MM.1S (cell line): ENCODE measurements at regions not wholly inside any gene's neighbourhood (a gene's known extent, or its start where the extent isn't known, plus 50 kb on each side); places are given as distances from the start of the nearest gene placed in this dataset.

Experiments used
- DNase-seq: peaks from one replicate; pipeline ENCODE4 v3.0.0-alpha.2; 2015
- H2AFZ ChIP-seq: fragments of 300-600 bp; sonication (generic); 2 replicates; pipeline ENCODE4 v1.6.0; 2016; ENCODE audit warnings: antibody characterized with exemption, low read length
- H3F3A ChIP-seq: fragments of 300-600 bp; sonication (generic); 2 replicates; pipeline ENCODE4 v1.6.1; 2016; ENCODE audit warnings: mild to moderate bottlenecking, antibody characterized with exemption, low read length, moderate library complexity, mixed read lengths; ENCODE audit not compliant: insufficient read depth
- H3K27ac ChIP-seq: fragments of 300-600 bp; sonication (generic); 2 replicates; pipeline ENCODE4 v1.5.1; 2016; ENCODE audit warnings: mild to moderate bottlenecking, low read length
- H3K27me3 ChIP-seq: fragments of 300-600 bp; sonication (generic); replicated peaks from 2 replicates; pipeline ENCODE4 v1.6.0; 2016; ENCODE audit warnings: low read length; ENCODE audit not compliant: insufficient read depth
- H3K36me3 ChIP-seq: fragments of 300-600 bp; sonication (generic); replicated peaks from 2 replicates; pipeline ENCODE4 v1.6.1; 2016; ENCODE audit warnings: mild to moderate bottlenecking, low read length, mixed read lengths; ENCODE audit not compliant: insufficient read depth
- H3K4me1 ChIP-seq: fragments of 300-600 bp; sonication (generic); 2 replicates; pipeline ENCODE4 v1.6.1; 2016; ENCODE audit warnings: low read length, mixed read lengths
- H3K4me2 ChIP-seq: fragments of 300-600 bp; sonication (generic); 2 replicates; pipeline ENCODE4 v1.6.0; 2016; ENCODE audit warnings: low read depth, low read length
- H3K4me3 ChIP-seq: fragments of 300-600 bp; sonication (generic); 2 replicates; pipeline ENCODE4 v1.5.1; 2016; ENCODE audit warnings: low read length, mixed read lengths
- H3K79me2 ChIP-seq: fragments of 300-600 bp; sonication (generic); 2 replicates; pipeline ENCODE4 v1.6.1; 2016; ENCODE audit warnings: mixed run types, low read length, mixed read lengths
- H3K9ac ChIP-seq: fragments of 300-600 bp; sonication (generic); 2 replicates; pipeline ENCODE4 v1.6.1; 2016; ENCODE audit warnings: low read length, mixed read lengths
- H3K9me2 ChIP-seq: fragments of 300-600 bp; sonication (generic); replicated peaks from 2 replicates; pipeline ENCODE4 v1.6.1; 2016; ENCODE audit warnings: mild to moderate bottlenecking, low read length, mixed read lengths; ENCODE audit not compliant: insufficient read depth
- H3K9me3 ChIP-seq: fragments of 300-600 bp; sonication (generic); replicated peaks from 2 replicates; pipeline ENCODE4 v1.6.1; 2016; ENCODE audit warnings: mild to moderate bottlenecking, low read length, mixed read lengths; ENCODE audit not compliant: insufficient read depth
- H4K20me1 ChIP-seq: fragments of 300-600 bp; sonication (generic); 2 replicates; pipeline ENCODE4 v1.6.1; 2016; ENCODE audit warnings: mild to moderate bottlenecking, low read length, moderate library complexity, mixed read lengths; ENCODE audit not compliant: insufficient read depth
- EZH2 ChIP-seq: fragments of 300-600 bp; sonication (generic); optimal IDR thresholded peaks from 2 replicates; pipeline ENCODE3; 2017; ENCODE audit warnings: low read depth, mild to moderate bottlenecking, antibody characterized with exemption, low read length, mixed read lengths
- EZH2phosphoT487 ChIP-seq: fragments of 300-600 bp; sonication (generic); IDR thresholded peaks from 2 replicates; pipeline ENCODE4 v1.6.1; 2018; ENCODE audit warnings: antibody characterized with exemption, low read length
- TF ChIP-seq, protein P1 (sequence below): fragments of 300-600 bp; sonication (generic); IDR thresholded peaks from 2 replicates; pipeline ENCODE4 v1.5.1; 2016; ENCODE audit warnings: antibody characterized with exemption, low read length, mixed read lengths

- 0 out of 2 replicates have a peak, but pooled peaks cover 6% of the 10 kb centered on the region for H3K4me1 ChIP-seq
- TF ChIP-seq EZH2phosphoT487 (no peak), EZH2 (no peak)
- TF ChIP-seq, protein P1, sequence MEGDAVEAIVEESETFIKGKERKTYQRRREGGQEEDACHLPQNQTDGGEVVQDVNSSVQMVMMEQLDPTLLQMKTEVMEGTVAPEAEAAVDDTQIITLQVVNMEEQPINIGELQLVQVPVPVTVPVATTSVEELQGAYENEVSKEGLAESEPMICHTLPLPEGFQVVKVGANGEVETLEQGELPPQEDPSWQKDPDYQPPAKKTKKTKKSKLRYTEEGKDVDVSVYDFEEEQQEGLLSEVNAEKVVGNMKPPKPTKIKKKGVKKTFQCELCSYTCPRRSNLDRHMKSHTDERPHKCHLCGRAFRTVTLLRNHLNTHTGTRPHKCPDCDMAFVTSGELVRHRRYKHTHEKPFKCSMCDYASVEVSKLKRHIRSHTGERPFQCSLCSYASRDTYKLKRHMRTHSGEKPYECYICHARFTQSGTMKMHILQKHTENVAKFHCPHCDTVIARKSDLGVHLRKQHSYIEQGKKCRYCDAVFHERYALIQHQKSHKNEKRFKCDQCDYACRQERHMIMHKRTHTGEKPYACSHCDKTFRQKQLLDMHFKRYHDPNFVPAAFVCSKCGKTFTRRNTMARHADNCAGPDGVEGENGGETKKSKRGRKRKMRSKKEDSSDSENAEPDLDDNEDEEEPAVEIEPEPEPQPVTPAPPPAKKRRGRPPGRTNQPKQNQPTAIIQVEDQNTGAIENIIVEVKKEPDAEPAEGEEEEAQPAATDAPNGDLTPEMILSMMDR: no peak
Measured at GRCh38 chr3:191961529-191961928, 500.6 kb downstream of the PYDC2 start.

DNA sequence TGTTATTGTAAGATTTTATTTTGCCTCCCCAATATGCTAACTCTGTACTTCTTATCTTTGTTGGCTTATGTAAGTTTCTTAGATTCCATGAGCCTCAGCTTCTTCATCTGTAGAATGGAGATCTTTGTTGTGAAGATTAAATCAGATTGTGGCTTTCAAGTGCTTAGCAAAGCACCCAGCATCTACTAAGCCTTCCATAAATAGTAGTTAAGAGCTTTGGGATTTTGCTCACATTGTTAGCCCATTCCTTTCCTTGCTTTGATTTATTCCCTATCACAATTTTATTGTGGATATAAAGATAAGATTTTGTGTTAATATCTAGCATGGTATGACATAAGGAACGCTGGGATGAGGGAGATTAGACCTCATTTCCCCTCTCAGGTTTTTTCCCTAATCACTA is 501.4 kb downstream of the PYDC2 start:
- H3K79me2 ChIP-seq: no peaks in the 10 kb centered on the region
- no peaks in the 10 kb centered on the region for H3K27me3 ChIP-seq
- H3K27ac ChIP-seq: no peak overlapping the region
- H3K36me3 ChIP-seq: no peaks in the 10 kb centered on the region
- H3K4me2 ChIP-seq: no peak overlapping the region
- no peak overlapping the region for H3K4me3 ChIP-seq
- H3K9me2 ChIP-seq: no peaks in the 10 kb centered on the region
- H3K9me3 ChIP-seq: no peaks in the 10 kb centered on the region
- TF ChIP-seq EZH2phosphoT487: no peak
- no peaks in the 10 kb centered on the region for H3F3A ChIP-seq
- no peak overlapping the region for H3K9ac ChIP-seq
- H3K4me1 ChIP-seq: 0 out of 2 replicates have a peak, but pooled peaks cover 6% of the 10 kb centered on the region
- no peak for DNase-seq
- H4K20me1 ChIP-seq: no peaks in the 10 kb centered on the region
- no peak overlapping the region for H2AFZ ChIP-seq

More at GRCh38 chr3:191961529-191961928, 500.6 kb downstream of the PYDC2 start:
- no peaks in the 10 kb centered on the region for H4K20me1 ChIP-seq
- no peak for DNase-seq
- H3K27me3 ChIP-seq: no peaks in the 10 kb centered on the region
- no peak overlapping the region for H3K27ac ChIP-seq
- H3K4me3 ChIP-seq: no peak overlapping the region
- H3K9me3 ChIP-seq: no peaks in the 10 kb centered on the region
- no peaks in the 10 kb centered on the region for H3K36me3 ChIP-seq
- H3K79me2 ChIP-seq: no peaks in the 10 kb centered on the region
- no peak overlapping the region for H3K4me2 ChIP-seq
- H2AFZ ChIP-seq: no peak overlapping the region
- H3F3A ChIP-seq: no peaks in the 10 kb centered on the region
- H3K9ac ChIP-seq: no peak overlapping the region
- no peaks in the 10 kb centered on the region for H3K9me2 ChIP-seq

DNA sequence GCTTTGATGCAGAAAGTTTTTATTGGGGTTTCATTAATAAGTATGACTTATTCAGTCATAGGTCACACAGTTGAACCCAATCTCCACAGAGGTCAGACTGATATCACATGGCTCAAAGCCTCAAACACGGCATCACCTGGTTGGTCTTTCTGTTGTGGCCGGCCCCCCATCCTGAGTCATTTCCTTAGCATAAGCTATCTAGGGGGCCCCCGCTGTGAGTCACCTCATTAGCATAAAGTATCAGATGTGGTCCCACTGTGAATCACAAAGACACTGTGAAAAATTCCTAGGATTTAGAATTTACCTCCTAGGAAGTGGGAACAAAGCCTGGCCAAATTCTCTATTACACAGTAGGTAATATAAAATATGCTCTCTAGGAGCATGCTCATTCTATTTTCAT is 502.2 kb downstream of the PYDC2 start:
- TF ChIP-seq EZH2phosphoT487: no peak
- TF ChIP-seq, protein P1: no peak
- TF ChIP-seq EZH2: no peak
- Histone ChIP-seq H3K4me2 (no peak overlapping the region), H3K4me3 (no peak overlapping the region), H2AFZ (no peak overlapping the region), H3K79me2 (no peaks in the 10 kb centered on the region), H3K27me3 (no peaks in the 10 kb centered on the region), H3K4me1 (0 out of 2 replicates have a peak, but pooled peaks cover 6% of the 10 kb centered on the region), H3K9me2 (no peaks in the 10 kb centered on the region), H3K36me3 (no peaks in the 10 kb centered on the region), H3K27ac (no peak overlapping the region), H3F3A (no peaks in the 10 kb centered on the region), H3K9me3 (no peaks in the 10 kb centered on the region), H4K20me1 (no peaks in the 10 kb centered on the region), H3K9ac (no peak overlapping the region)
- DNase-seq: no peak

DNA sequence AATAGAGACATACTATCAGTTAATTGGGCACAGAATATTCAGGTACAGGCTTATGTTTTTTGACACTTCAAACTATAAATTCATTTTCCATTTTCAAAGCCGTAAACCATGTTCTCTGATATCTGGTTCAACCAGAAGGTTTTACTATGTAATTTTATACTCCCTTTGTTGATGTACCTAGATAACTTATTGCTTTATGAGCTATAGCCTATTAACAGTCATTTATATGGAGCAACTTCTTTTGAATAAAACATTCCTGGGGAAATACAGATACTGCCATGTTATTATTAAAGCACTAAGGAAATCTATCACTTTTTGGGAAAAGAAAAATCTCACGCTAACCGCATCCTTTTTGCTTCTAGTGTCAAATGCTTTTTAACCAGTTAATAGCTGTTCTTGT is 505.6 kb downstream of the PYDC2 start:
- no peak overlapping the region for H2AFZ ChIP-seq
- no peak overlapping the region for H3K9ac ChIP-seq
- no peaks in the 10 kb centered on the region for H3K27me3 ChIP-seq
- 0 out of 2 replicates have a peak, but pooled peaks cover 6% of the 10 kb centered on the region for H3K4me1 ChIP-seq
- H3K9me2 ChIP-seq: no peaks in the 10 kb centered on the region
- no peak overlapping the region for H3K4me3 ChIP-seq
- no peaks in the 10 kb centered on the region for H4K20me1 ChIP-seq
- no peaks in the 10 kb centered on the region for H3K79me2 ChIP-seq
- DNase-seq: no peak
- no peak overlapping the region for H3K27ac ChIP-seq
- H3K9me3 ChIP-seq: no peaks in the 10 kb centered on the region
- no peaks in the 10 kb centered on the region for H3F3A ChIP-seq
- no peak overlapping the region for H3K4me2 ChIP-seq
- no peaks in the 10 kb centered on the region for H3K36me3 ChIP-seq
- TF ChIP-seq, protein P1: no peak
- TF ChIP-seq EZH2phosphoT487: no peak
- TF ChIP-seq EZH2: no peak
